Stimulated activated CD8-positive, alpha-beta memory T cell treated with anti-CD3 and anti-CD28 coated beads, Interleukin-4, amount 100 ng/mL, for 48 hours (primary cell): ENCODE measurements at regions not wholly inside any gene's neighbourhood (a gene's known extent, or its start where the extent isn't known, plus 50 kb on each side); places are given as distances from the start of the nearest gene placed in this dataset.

Experiments
- DNase-seq: peaks from one replicate; pipeline ENCODE4 v3.0.0-alpha.2; 2020

- no peak for DNase-seq
Observed at GRCh38 chrX:122440832-122441231, 743.2 kb upstream of the GRIA3 start.

- DNase-seq: no peak
Observed at GRCh38 chrX:122441451-122441850, 742.6 kb upstream of the GRIA3 start.

- no peak for DNase-seq
Observed at GRCh38 chrX:122445466-122445865, 738.6 kb upstream of the GRIA3 start.

GRCh38 chrX:122464341-122464740 is 719.7 kb upstream of the GRIA3 start:
- DNase-seq: no peak

GRCh38 chrX:122475306-122475705 is 708.8 kb upstream of the GRIA3 start:
- DNase-seq: no peak

GRCh38 chrX:122500556-122500955 is 683.5 kb upstream of the GRIA3 start:
- DNase-seq: no peak

- no peak for DNase-seq
Observed at GRCh38 chrX:122501652-122502051, 682.4 kb upstream of the GRIA3 start.

- DNase-seq: no peak
Observed at GRCh38 chrX:122504026-122504425, 680.1 kb upstream of the GRIA3 start.

- no peak for DNase-seq
Observed at GRCh38 chrX:122512561-122513072, 671.5 kb upstream of the GRIA3 start.

GRCh38 chrX:122517786-122518185 is 666.3 kb upstream of the GRIA3 start:
- no peak for DNase-seq

- DNase-seq: no peak
Observed at GRCh38 chrX:122545778-122546177, 638.3 kb upstream of the GRIA3 start.

GRCh38 chrX:122546269-122546668 is 637.8 kb upstream of the GRIA3 start:
- no peak for DNase-seq

GRCh38 chrX:122552286-122552800 is 631.7 kb upstream of the GRIA3 start:
- DNase-seq: no peak

GRCh38 chrX:122555925-122556324 is 628.2 kb upstream of the GRIA3 start:
- DNase-seq: no peak

GRCh38 chrX:122565952-122566351 is 618.1 kb upstream of the GRIA3 start:
- DNase-seq: no peak

- no peak for DNase-seq
Observed at GRCh38 chrX:122566401-122566800, 617.7 kb upstream of the GRIA3 start.

GRCh38 chrX:122567911-122568310 is 616.2 kb upstream of the GRIA3 start:
- no peak for DNase-seq

GRCh38 chrX:122572461-122572860 is 611.6 kb upstream of the GRIA3 start:
- DNase-seq: no peak

- no peak for DNase-seq
Observed at GRCh38 chrX:122579036-122579435, 605.0 kb upstream of the GRIA3 start.

- DNase-seq: no peak
Observed at GRCh38 chrX:122579526-122579925, 604.6 kb upstream of the GRIA3 start.

GRCh38 chrX:122582280-122582974 is 601.7 kb upstream of the GRIA3 start:
- no peak for DNase-seq

- DNase-seq: no peak
Observed at GRCh38 chrX:122582975-122583305, 601.1 kb upstream of the GRIA3 start.

GRCh38 chrX:122583551-122583950 is 600.5 kb upstream of the GRIA3 start:
- no peak for DNase-seq

GRCh38 chrX:122584981-122585380 is 599.1 kb upstream of the GRIA3 start:
- DNase-seq: no peak

GRCh38 chrX:122586831-122587230 is 597.2 kb upstream of the GRIA3 start:
- no peak for DNase-seq
